Activated B cell treated with CpG ODN at 0.5 μM for 24 hours (primary cell): ENCODE measurements at regions not wholly inside any gene's neighbourhood (a gene's known extent, or its start where the extent isn't known, plus 50 kb on each side); places are given as distances from the start of the nearest gene placed in this dataset.

Experiments used
- ATAC-seq: fragments of 200-7000 bp; cut with Tn5 transposase; one replicate; pipeline ENCODE4 v1.10.0; 2021; ENCODE audit warnings: low read depth, mild to moderate bottlenecking, moderate library complexity
- CTCF ChIA-PET: fragments of 350-600 bp; sonication (Branson Sonifier 250); formaldehyde crosslinking; loops from one replicate; lab custom pipeline; 2021; ENCODE audit warnings: antibody characterized with exemption; lab: Charles Lee
- POLR2A ChIA-PET: fragments of 350-600 bp; sonication (Branson Sonifier 250); formaldehyde crosslinking; loops from one replicate; lab custom pipeline; 2021; ENCODE audit warnings: antibody characterized with exemption; lab: Charles Lee
- DNase-seq: peaks from one replicate; pipeline ENCODE4 v3.0.0; 2022
- H3K27ac Mint-ChIP-seq: one replicate; pipeline ENCODE4 v1.8.0; 2020; ENCODE audit warnings: mixed read lengths
- H3K27me3 Mint-ChIP-seq: one replicate; pipeline ENCODE4 v1.8.0; 2021; ENCODE audit warnings: mixed read lengths
- H3K36me3 Mint-ChIP-seq: one replicate; pipeline ENCODE4 v1.8.0; 2021; ENCODE audit warnings: low read depth, mixed read lengths
- H3K4me1 Mint-ChIP-seq: one replicate; pipeline ENCODE4 v1.8.0; 2021; ENCODE audit warnings: mixed read lengths
- H3K4me3 Mint-ChIP-seq: one replicate; pipeline ENCODE4 v1.8.0; 2020; ENCODE audit warnings: mild to moderate bottlenecking, mixed read lengths
- H3K9me3 Mint-ChIP-seq: one replicate; pipeline ENCODE4 v1.8.0; 2020; ENCODE audit warnings: mixed read lengths
- intact Hi-C: fragments of 100-400 bp; cut with micrococcal nuclease; formaldehyde crosslinking; loops from one replicate; pipeline ENCODE4 v1.15.1; 2024
- TF ChIP-seq, protein P1 (sequence below): fragments of 200-600 bp; IDR thresholded peaks from one replicate; pipeline ENCODE4 v1.8.0; 2022; ENCODE audit warnings: antibody characterized with exemption, mild to moderate bottlenecking

DNA sequence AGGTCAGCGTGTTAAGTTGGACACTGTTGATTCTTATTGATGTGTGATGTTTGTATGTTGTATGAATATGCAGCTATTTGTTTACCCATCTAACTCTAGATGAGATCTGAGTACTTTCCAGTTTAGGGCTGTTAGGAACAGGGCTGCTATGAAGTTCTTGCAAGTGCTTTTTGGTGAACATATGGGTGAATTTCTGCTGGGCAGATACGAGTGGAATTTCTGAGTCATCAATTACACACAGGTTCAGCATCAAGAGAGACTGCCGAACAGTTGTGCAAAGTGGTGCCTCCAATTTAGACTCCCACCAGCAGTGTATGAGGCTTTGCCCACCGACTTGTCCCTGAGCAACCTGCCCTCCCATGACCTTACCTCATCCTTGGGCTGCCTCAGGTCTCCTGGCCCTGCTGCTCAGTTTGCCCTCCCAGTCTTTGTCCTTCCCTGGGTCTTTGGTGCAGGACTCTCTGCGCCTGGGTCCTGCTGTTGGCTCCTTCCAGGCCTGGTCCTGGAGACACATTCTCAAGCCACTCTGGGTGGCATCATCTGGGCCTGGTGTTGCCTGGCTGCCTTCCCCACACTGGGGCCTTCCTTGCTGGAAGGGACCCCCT lies 343.6 kb downstream of the PTPRU start:
- Mint-ChIP-seq H3K4me1 (no peaks in the 10 kb centered on the region), H3K27me3 (no peaks in the 10 kb centered on the region), H3K4me3 (no peak overlapping the region), H3K27ac (no peak overlapping the region), H3K9me3 (no peaks in the 10 kb centered on the region), H3K36me3 (no peaks in the 10 kb centered on the region)
- TF ChIP-seq, protein P1, sequence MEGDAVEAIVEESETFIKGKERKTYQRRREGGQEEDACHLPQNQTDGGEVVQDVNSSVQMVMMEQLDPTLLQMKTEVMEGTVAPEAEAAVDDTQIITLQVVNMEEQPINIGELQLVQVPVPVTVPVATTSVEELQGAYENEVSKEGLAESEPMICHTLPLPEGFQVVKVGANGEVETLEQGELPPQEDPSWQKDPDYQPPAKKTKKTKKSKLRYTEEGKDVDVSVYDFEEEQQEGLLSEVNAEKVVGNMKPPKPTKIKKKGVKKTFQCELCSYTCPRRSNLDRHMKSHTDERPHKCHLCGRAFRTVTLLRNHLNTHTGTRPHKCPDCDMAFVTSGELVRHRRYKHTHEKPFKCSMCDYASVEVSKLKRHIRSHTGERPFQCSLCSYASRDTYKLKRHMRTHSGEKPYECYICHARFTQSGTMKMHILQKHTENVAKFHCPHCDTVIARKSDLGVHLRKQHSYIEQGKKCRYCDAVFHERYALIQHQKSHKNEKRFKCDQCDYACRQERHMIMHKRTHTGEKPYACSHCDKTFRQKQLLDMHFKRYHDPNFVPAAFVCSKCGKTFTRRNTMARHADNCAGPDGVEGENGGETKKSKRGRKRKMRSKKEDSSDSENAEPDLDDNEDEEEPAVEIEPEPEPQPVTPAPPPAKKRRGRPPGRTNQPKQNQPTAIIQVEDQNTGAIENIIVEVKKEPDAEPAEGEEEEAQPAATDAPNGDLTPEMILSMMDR, result no peak
- DNase-seq (no peak), ATAC-seq (no peak)
- ChIA-PET POLR2A (no interaction called here), CTCF (no interaction called here)
- intact Hi-C loops, result no loop called here

DNA sequence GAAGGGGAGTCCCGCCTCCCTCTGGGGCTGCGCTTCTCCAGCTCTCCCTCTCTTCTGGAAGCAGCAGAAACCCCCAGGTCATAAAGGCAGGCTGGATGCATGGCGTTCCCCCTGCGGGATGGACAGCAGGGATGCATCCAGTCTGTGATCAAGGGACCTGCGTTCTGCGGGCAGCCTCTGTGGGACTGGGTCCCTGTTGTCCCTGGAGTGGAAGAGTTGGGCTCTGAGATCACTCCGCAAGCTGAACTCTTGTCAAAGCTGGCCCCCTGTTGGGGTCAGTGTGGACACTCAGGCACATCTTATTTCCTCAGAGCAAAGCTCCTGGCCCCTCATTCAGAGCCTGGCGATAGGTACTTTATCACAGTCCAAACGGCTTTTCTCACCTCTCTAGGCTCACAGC lies 341.2 kb downstream of the PTPRU start:
- Mint-ChIP-seq H3K4me1 (no peaks in the 10 kb centered on the region), H3K36me3 (no peaks in the 10 kb centered on the region), H3K27me3 (peaks cover 6% of the 10 kb centered on the region), H3K27ac (no peak overlapping the region), H3K9me3 (no peaks in the 10 kb centered on the region), H3K4me3 (no peak overlapping the region)
- ATAC-seq (no peak), DNase-seq (no peak)
- intact Hi-C loops, result no loop called here
- TF ChIP-seq, protein P1, result no peak
- ChIA-PET CTCF (no interaction called here), POLR2A (no interaction called here)

DNA sequence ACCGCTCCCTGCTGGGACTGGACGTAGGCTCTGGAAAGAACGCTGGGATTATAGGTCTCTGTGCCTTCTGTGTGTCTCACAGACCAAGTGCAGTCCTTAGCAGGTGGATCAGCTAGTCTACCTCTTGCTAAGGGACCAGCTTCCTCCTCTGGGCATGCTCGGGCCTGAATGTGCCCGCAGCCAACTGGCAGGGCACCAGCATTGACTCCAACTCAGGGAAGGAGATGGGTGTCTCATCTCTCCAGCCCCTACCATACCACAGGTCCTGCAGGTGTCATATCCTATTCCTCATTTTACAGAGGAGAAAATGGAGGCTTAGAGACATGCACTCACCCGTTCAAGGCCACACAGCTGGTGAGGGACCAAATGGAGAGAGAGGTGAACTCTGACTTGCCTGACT lies 340.2 kb downstream of the PTPRU start:
- Mint-ChIP-seq H3K9me3 (no peaks in the 10 kb centered on the region), H3K27ac (no peak overlapping the region), H3K36me3 (no peaks in the 10 kb centered on the region), H3K27me3 (peaks cover 6% of the 10 kb centered on the region), H3K4me3 (no peak overlapping the region), H3K4me1 (no peaks in the 10 kb centered on the region)
- TF ChIP-seq, protein P1, result no peak
- CTCF ChIA-PET, result no interaction called here
- POLR2A ChIA-PET, result no interaction called here
- intact Hi-C loops, result no loop called here
- DNase-seq, result no peak
- ATAC-seq, result no peak

DNA sequence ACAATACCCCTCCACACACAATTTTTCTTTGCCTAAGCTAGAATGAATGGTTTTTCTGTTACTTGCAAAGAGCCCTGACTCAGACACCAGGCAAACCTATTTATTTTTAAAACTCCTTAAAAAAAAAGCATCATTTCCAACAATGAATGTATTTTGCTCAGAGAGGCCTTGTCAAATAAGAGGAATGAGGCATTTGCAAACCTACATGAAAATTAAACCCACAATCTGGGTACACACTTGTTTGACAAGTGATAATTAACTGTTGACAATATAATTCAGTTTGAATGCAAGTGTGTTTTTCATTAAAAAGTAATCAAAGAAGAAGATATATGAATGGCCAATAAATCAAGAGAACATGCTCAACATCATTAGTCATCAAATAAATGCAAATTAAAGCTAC lies 339.5 kb downstream of the PTPRU start:
- ATAC-seq (no peak), DNase-seq (no peak)
- TF ChIP-seq, protein P1, result no peak
- ChIA-PET CTCF (no interaction called here), POLR2A (no interaction called here)
- Mint-ChIP-seq H3K4me1 (no peaks in the 10 kb centered on the region), H3K27ac (no peak overlapping the region), H3K4me3 (no peak overlapping the region), H3K36me3 (no peaks in the 10 kb centered on the region), H3K9me3 (no peaks in the 10 kb centered on the region), H3K27me3 (peaks cover 6% of the 10 kb centered on the region)
- intact Hi-C loops, result no loop called here

DNA sequence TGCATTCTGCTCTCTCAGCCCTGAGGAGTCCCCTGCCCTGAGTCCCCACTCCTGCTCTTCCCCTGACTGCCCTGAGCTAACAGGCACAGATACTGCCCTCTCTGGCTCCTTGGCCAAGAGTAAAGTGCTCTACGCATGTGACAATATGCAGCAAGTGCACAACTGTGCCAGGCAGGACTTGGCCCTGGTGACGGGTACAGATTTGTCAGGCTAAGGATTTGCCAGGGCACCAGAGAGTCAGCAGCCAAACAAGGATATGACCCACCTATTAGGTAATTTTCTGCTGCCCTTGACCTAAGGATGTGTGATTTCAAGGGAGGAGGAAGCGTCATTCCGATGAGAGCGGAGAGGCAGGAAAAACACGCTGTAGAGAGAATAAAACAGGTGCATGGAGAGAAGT lies 339.0 kb downstream of the PTPRU start:
- Mint-ChIP-seq H3K36me3 (no peaks in the 10 kb centered on the region), H3K27ac (no peak overlapping the region), H3K4me3 (no peak overlapping the region), H3K9me3 (no peaks in the 10 kb centered on the region), H3K4me1 (no peaks in the 10 kb centered on the region), H3K27me3 (peaks cover 6% of the 10 kb centered on the region)
- ChIA-PET POLR2A (no interaction called here), CTCF (no interaction called here)
- intact Hi-C loops, result no loop called here
- DNase-seq (no peak), ATAC-seq (no peak)
- TF ChIP-seq, protein P1, result no peak
